HepG2 (cell line): ENCODE measurements at regions not wholly inside any gene's neighbourhood (a gene's known extent, or its start where the extent isn't known, plus 50 kb on each side); places are given as distances from the start of the nearest gene placed in this dataset.

ENCODE experiments used
- ARID2 ChIP-seq: sonication (generic); formaldehyde crosslinking; IDR thresholded peaks from 2 replicates; pipeline ENCODE4 v1.8.1; 2022; ENCODE audit warnings: mild to moderate bottlenecking, missing genetic modification reagents, borderline replicate concordance
- ATF3 ChIP-seq: sonication (generic); formaldehyde crosslinking; IDR thresholded peaks from 2 replicates; pipeline ENCODE4 v1.4.0; 2020; ENCODE audit warnings: missing genetic modification reagents
- DBP ChIP-seq: sonication (generic); formaldehyde crosslinking; IDR thresholded peaks from 2 replicates; pipeline ENCODE4 v1.4.0; 2020; ENCODE audit warnings: missing genetic modification reagents; ENCODE audit errors: not compliant biosample characterization
- ETV5 ChIP-seq: IDR thresholded peaks from 2 replicates; pipeline ENCODE4 v1.6.1; 2018; ENCODE audit warnings: missing biosample characterization, missing genetic modification reagents, inconsistent platforms, borderline replicate concordance
- FIP1L1 ChIP-seq: fragments of 200-400 bp; formaldehyde crosslinking; IDR thresholded peaks from 2 replicates; pipeline ENCODE4 v1.6.1; 2018; ENCODE audit warnings: low read depth, mild to moderate bottlenecking, low read length, moderate library complexity, borderline replicate concordance; ENCODE audit not compliant: insufficient read depth
- FOXO1 ChIP-seq: sonication (generic); formaldehyde crosslinking; IDR thresholded peaks from 2 replicates; pipeline ENCODE4 v1.4.0; 2020; ENCODE audit warnings: missing genetic modification reagents
- HOXA7 ChIP-seq: sonication (generic); formaldehyde crosslinking; IDR thresholded peaks from 2 replicates; pipeline ENCODE4 v1.8.1; 2022; ENCODE audit warnings: mild to moderate bottlenecking, missing genetic modification reagents, moderate library complexity
- MXD3 ChIP-seq: IDR thresholded peaks from 2 replicates; pipeline ENCODE4 v1.6.1; 2016; ENCODE audit warnings: mild to moderate bottlenecking, missing biosample characterization, missing genetic modification reagents
- NCOA5 ChIP-seq: sonication (generic); formaldehyde crosslinking; IDR thresholded peaks from 2 replicates; pipeline ENCODE4 v1.4.0; 2020; ENCODE audit warnings: missing genetic modification reagents
- NFE2 ChIP-seq: sonication (generic); formaldehyde crosslinking; IDR thresholded peaks from 2 replicates; pipeline ENCODE4 v1.4.0; 2020; ENCODE audit warnings: missing genetic modification reagents
- NFIC ChIP-seq: IDR thresholded peaks from 2 replicates; pipeline ENCODE4 v1.6.1; 2012; ENCODE audit warnings: mild to moderate bottlenecking, low read length, inconsistent platforms
- RORA ChIP-seq: sonication (generic); formaldehyde crosslinking; IDR thresholded peaks from 2 replicates; pipeline ENCODE4 v1.5.0; 2020; ENCODE audit warnings: mild to moderate bottlenecking, missing genetic modification reagents, moderate library complexity
- SCMH1 ChIP-seq: sonication (generic); formaldehyde crosslinking; IDR thresholded peaks from 2 replicates; pipeline ENCODE4 v1.9.0; 2021; ENCODE audit warnings: missing genetic modification reagents, mild to moderate bottlenecking, borderline replicate concordance
- SSRP1 ChIP-seq: IDR thresholded peaks from 2 replicates; pipeline ENCODE4 v1.6.1; 2016; ENCODE audit warnings: control low read depth
- TBX2 ChIP-seq: sonication (generic); formaldehyde crosslinking; IDR thresholded peaks from 2 replicates; pipeline ENCODE4 v1.5.0; 2020; ENCODE audit warnings: missing genetic modification reagents, mild to moderate bottlenecking, borderline replicate concordance
- TFAP4 ChIP-seq: sonication (generic); IDR thresholded peaks from 2 replicates; pipeline ENCODE4 v1.6.1; 2016; ENCODE audit warnings: low read depth, borderline replicate concordance
- TRIM24 ChIP-seq: sonication (generic); formaldehyde crosslinking; IDR thresholded peaks from 2 replicates; pipeline ENCODE4 v1.8.0; 2022; ENCODE audit warnings: mild to moderate bottlenecking, missing genetic modification reagents
- ZBTB1 ChIP-seq: sonication (generic); formaldehyde crosslinking; IDR thresholded peaks from 2 replicates; pipeline ENCODE4 v1.4.0; 2020; ENCODE audit warnings: missing genetic modification reagents, borderline replicate concordance
- ZBTB43 ChIP-seq: sonication (generic); formaldehyde crosslinking; conservative IDR thresholded peaks from 2 replicates; pipeline ENCODE4 v1.4.0; 2020; ENCODE audit warnings: missing genetic modification reagents
- ZNF264 ChIP-seq: sonication (generic); formaldehyde crosslinking; IDR thresholded peaks from 2 replicates; pipeline ENCODE4 v1.4.0; 2020; ENCODE audit warnings: missing genetic modification reagents
- ZNF44 ChIP-seq: sonication (generic); formaldehyde crosslinking; IDR thresholded peaks from 2 replicates; pipeline ENCODE4 v1.5.1; 2020; ENCODE audit warnings: mild to moderate bottlenecking, missing genetic modification reagents
- ZNF564 ChIP-seq: sonication (generic); formaldehyde crosslinking; IDR thresholded peaks from 2 replicates; pipeline ENCODE4 v1.8.1; 2023; ENCODE audit warnings: mild to moderate bottlenecking, missing genetic modification reagents
- ZSCAN12 ChIP-seq: sonication (generic); formaldehyde crosslinking; IDR thresholded peaks from 2 replicates; pipeline ENCODE4 v1.9.0; 2021; ENCODE audit warnings: mild to moderate bottlenecking, missing genetic modification reagents
- TF ChIP-seq, protein P1 (sequence below): sonication (generic); formaldehyde crosslinking; IDR thresholded peaks from 2 replicates; pipeline ENCODE4 v1.4.0; 2020; ENCODE audit warnings: mild to moderate bottlenecking, missing genetic modification reagents
- TF ChIP-seq, protein P2 (sequence below): sonication (generic); formaldehyde crosslinking; IDR thresholded peaks from 2 replicates; pipeline ENCODE4 v1.8.1; 2023; ENCODE audit warnings: missing genetic modification reagents, inconsistent platforms, borderline replicate concordance

DNA sequence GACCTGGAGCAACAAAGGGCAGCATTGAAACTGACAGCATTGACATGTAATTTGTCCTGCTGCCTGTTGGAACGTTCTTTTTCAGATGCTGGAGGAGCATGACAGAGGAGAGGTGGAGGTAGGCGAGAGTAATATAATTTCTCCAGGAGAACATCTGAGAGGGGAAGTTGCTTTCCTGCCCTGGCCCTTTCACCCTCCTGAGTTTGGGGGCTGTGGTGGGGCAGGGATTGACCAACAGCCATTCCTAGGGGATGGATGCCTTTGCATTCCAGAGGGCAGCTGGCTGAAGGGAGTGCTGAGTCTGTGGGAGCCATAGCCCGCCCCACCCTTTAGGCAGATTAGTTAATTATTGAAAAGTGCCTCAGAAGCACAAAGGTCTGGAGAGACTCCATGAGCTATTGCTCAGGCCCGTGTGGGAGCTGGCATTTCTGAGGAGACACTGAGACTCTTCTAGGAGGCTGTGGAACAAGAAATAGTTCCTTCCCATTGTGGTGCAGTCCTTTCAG, 73.5 kb downstream of the ARF6 start (continued):
- TF ChIP-seq ARID2 (CRISPR knock-in tag) = peak; percentile 57; the same call in 1 of the 2 replicates
- TF ChIP-seq HOXA7 = no peak
- peak; percentile 82; the same call in 1 of the 2 replicates for TF ChIP-seq TFAP4
- TF ChIP-seq TBX2 = peak; percentile 35; the same call in 1 of the 2 replicates
- TF ChIP-seq SCMH1 (CRISPR knock-in tag) = no peak
- TF ChIP-seq ZBTB1 (CRISPR knock-in tag) = no peak
- TF ChIP-seq NCOA5 (CRISPR knock-in tag) = no peak
- TF ChIP-seq ZNF44 (CRISPR knock-in tag) = no peak
- no peak for TF ChIP-seq ATF3
- TF ChIP-seq, protein P1, sequence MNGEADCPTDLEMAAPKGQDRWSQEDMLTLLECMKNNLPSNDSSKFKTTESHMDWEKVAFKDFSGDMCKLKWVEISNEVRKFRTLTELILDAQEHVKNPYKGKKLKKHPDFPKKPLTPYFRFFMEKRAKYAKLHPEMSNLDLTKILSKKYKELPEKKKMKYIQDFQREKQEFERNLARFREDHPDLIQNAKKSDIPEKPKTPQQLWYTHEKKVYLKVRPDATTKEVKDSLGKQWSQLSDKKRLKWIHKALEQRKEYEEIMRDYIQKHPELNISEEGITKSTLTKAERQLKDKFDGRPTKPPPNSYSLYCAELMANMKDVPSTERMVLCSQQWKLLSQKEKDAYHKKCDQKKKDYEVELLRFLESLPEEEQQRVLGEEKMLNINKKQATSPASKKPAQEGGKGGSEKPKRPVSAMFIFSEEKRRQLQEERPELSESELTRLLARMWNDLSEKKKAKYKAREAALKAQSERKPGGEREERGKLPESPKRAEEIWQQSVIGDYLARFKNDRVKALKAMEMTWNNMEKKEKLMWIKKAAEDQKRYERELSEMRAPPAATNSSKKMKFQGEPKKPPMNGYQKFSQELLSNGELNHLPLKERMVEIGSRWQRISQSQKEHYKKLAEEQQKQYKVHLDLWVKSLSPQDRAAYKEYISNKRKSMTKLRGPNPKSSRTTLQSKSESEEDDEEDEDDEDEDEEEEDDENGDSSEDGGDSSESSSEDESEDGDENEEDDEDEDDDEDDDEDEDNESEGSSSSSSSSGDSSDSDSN (CRISPR knock-in tag) = no peak
- TF ChIP-seq, protein P2, sequence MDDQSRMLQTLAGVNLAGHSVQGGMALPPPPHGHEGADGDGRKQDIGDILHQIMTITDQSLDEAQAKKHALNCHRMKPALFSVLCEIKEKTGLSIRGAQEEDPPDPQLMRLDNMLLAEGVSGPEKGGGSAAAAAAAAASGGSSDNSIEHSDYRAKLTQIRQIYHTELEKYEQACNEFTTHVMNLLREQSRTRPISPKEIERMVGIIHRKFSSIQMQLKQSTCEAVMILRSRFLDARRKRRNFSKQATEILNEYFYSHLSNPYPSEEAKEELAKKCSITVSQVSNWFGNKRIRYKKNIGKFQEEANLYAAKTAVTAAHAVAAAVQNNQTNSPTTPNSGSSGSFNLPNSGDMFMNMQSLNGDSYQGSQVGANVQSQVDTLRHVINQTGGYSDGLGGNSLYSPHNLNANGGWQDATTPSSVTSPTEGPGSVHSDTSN (CRISPR knock-in tag) = no peak
- TF ChIP-seq DBP = no peak
- TF ChIP-seq TRIM24 (CRISPR knock-in tag) = no peak
- no peak for TF ChIP-seq ZSCAN12
- TF ChIP-seq ZNF264 (CRISPR knock-in tag) = no peak
- no peak for TF ChIP-seq NFIC
- TF ChIP-seq FIP1L1 = no peak
- TF ChIP-seq ZBTB43 (CRISPR knock-in tag) = no peak
- 0 out of 2 replicates have a peak, but pooled peaks have one; percentile 46 for TF ChIP-seq ZNF564 (CRISPR knock-in tag)
- no peak for TF ChIP-seq SSRP1 (CRISPR knock-in tag)
- TF ChIP-seq NFE2 (CRISPR knock-in tag) = no peak
- no peak for TF ChIP-seq ETV5 (CRISPR knock-in tag)
- no peak; the same call in 1 of the 2 replicates for TF ChIP-seq FOXO1 (CRISPR knock-in tag)
- TF ChIP-seq MXD3 (CRISPR knock-in tag) = no peak
- no peak for TF ChIP-seq RORA
